Gastroesophageal sphincter (tissue), 4 donors: ENCODE measurements at regions not wholly inside any gene's neighbourhood (a gene's known extent, or its start where the extent isn't known, plus 50 kb on each side); places are given as distances from the start of the nearest gene placed in this dataset.

Experiments used
- ATAC-seq: fragments of 150-250 bp; one replicate; pipeline ENCODE4 v1.9.1; 2016; ENCODE audit warnings: mild to moderate bottlenecking, moderate library complexity
- H3K27ac ChIP-seq, 4 donors: fragments of 200-600 bp; sonication (generic) in 3 of 4; 1 replicate in 3 of 4; 2 replicates in 1 of 4; pipeline ENCODE4 v1.5.1; 2016 to 2019
- H3K27me3 ChIP-seq: fragments of 200-600 bp; sonication (generic); one replicate; pipeline ENCODE4 v1.5.1; 2019
- H3K36me3 ChIP-seq, 2 donors: fragments of 200-600 bp; sonication (generic); one replicate each; pipeline ENCODE4 v1.5.1; 2019; ENCODE audit warnings: control low read depth in 1 of 2
- H3K4me1 ChIP-seq, 3 donors: fragments of 200-600 bp; sonication (generic); 1 replicate in 2 of 3; 2 replicates in 1 of 3; pipeline ENCODE4 v1.5.1; 2016 to 2019; ENCODE audit warnings: control low read depth in 2 of 3
- H3K4me3 ChIP-seq, 2 donors: fragments of 200-600 bp; sonication (generic); one replicate each; pipeline ENCODE4 v1.5.1; 2019; ENCODE audit warnings: mild to moderate bottlenecking in 1 of 2, moderate library complexity in 1 of 2
- H3K9me3 ChIP-seq, 3 donors: fragments of 200-600 bp; sonication (generic); one replicate each; pipeline ENCODE4 v1.5.1; 2017 to 2019; ENCODE audit warnings: control low read depth in 2 of 3
- CTCF ChIP-seq, 4 experiments: fragments of 200-600 bp in 2 of 4; fragments of 450-650 bp in 2 of 4; sonication (generic) in 1 of 4; IDR thresholded peaks; one replicate each; pipeline ENCODE4 v1.5.1; 2017 to 2019; ENCODE audit warnings: antibody characterized with exemption in 4 of 4, mild to moderate bottlenecking in 2 of 4, moderate library complexity in 2 of 4
- EP300 ChIP-seq: sonication (generic); formaldehyde crosslinking; IDR thresholded peaks from one replicate; pipeline ENCODE4 v1.6.1; 2017; ENCODE audit warnings: antibody characterized with exemption, mild to moderate bottlenecking
- POLR2A ChIP-seq, 2 donors: fragments of 450-650 bp; IDR thresholded peaks; one replicate each; pipeline ENCODE4 v1.6.1; 2017; ENCODE audit warnings: antibody characterized with exemption in 2 of 2, mild to moderate bottlenecking in 2 of 2, moderate library complexity in 1 of 2
- POLR2AphosphoS5 ChIP-seq: sonication (generic); formaldehyde crosslinking; IDR thresholded peaks from one replicate; pipeline ENCODE4 v1.6.1; 2017; ENCODE audit warnings: antibody characterized with exemption
- WGBS, 2 donors: methylation state at CpG; one replicate each; pipeline ENCODE4 v1.1.5; 2018; ENCODE audit warnings: low coverage in 1 of 2; 5-methylcytosine and 5-hydroxymethylcytosine counted together

GRCh38 chr5:67686746-67687145 lies 490.1 kb upstream of the CD180 start:
- Histone ChIP-seq H3K36me3 (no peaks in the 10 kb centered on the region), H3K4me1 (peaks cover 0 to 4% (median 0%) of the 10 kb centered on the region in 3 donors), H3K4me3 (no peak overlapping the region), H3K27ac (no peak overlapping the region), H3K9me3 (no peaks in the 10 kb centered on the region), H3K27me3 (no peaks in the 10 kb centered on the region)
- ATAC-seq, result no peak
- WGBS, 2 donors, result 34 to 100% methylated on average over 1 of the region's 1 CpG
- no peak for TF ChIP-seq POLR2AphosphoS5
- TF ChIP-seq POLR2A (IDR thresholded peaks at IDR 0.05), result no peak
- no peak for TF ChIP-seq CTCF (IDR thresholded peaks at IDR 0.05)
- no peak for TF ChIP-seq EP300

- no peaks in the 10 kb centered on the region for H3K36me3 ChIP-seq
- no peak overlapping the region for H3K4me3 ChIP-seq
- 64 to 67% methylated on average over 2 of the region's 2 CpGs for WGBS, 2 donors
- no peak for ATAC-seq
- peak overlapping the region in 3 of 4 donors; percentile 77 to 98 (median 80) for H3K27ac ChIP-seq
- H3K27me3 ChIP-seq, result no peaks in the 10 kb centered on the region
- no peaks in the 10 kb centered on the region for H3K9me3 ChIP-seq
- peaks cover 3 to 37% (median 10%) of the 10 kb centered on the region in 3 donors for H3K4me1 ChIP-seq
- TF ChIP-seq EP300 (no peak), POLR2A (IDR thresholded peaks at IDR 0.05) (no peak), POLR2AphosphoS5 (no peak), CTCF (IDR thresholded peaks at IDR 0.05) (no peak)
These were observed 485.1 kb upstream of the CD180 start for GRCh38 chr5:67681703-67682102.

- H3K36me3 ChIP-seq, result no peaks in the 10 kb centered on the region
- H3K27me3 ChIP-seq, result no peaks in the 10 kb centered on the region
- peaks cover 3 to 44% (median 10%) of the 10 kb centered on the region in 3 donors for H3K4me1 ChIP-seq
- no peak for TF ChIP-seq POLR2AphosphoS5
- no peak for TF ChIP-seq POLR2A (IDR thresholded peaks at IDR 0.05)
- no peak for TF ChIP-seq CTCF (IDR thresholded peaks at IDR 0.05)
- TF ChIP-seq EP300, result no peak
- no peaks in the 10 kb centered on the region for H3K9me3 ChIP-seq
- H3K27ac ChIP-seq, result peak overlapping the region; percentile 77 to 98 (median 80)
- ATAC-seq, result peak; percentile 85
- H3K4me3 ChIP-seq, result no peak overlapping the region
These were observed 483.5 kb upstream of the CD180 start for GRCh38 chr5:67680099-67680498.

- TF ChIP-seq EP300 (no peak), CTCF (IDR thresholded peaks at IDR 0.05) (no peak), POLR2A (IDR thresholded peaks at IDR 0.05) (no peak), POLR2AphosphoS5 (no peak)
- ATAC-seq, result no peak
- no peaks in the 10 kb centered on the region for H3K9me3 ChIP-seq
- no peak overlapping the region for H3K4me3 ChIP-seq
- peaks cover 3 to 44% (median 10%) of the 10 kb centered on the region in 3 donors for H3K4me1 ChIP-seq
- H3K36me3 ChIP-seq, result no peaks in the 10 kb centered on the region
- peak overlapping the region; percentile 77 to 98 (median 80) for H3K27ac ChIP-seq
- H3K27me3 ChIP-seq, result no peaks in the 10 kb centered on the region
- WGBS, 2 donors, result 35 to 82% methylated on average over 2 to 7 of the region's 7 CpGs
These were observed 482.7 kb upstream of the CD180 start for GRCh38 chr5:67679184-67679841.

- H3K27me3 ChIP-seq, result no peaks in the 10 kb centered on the region
- WGBS, 2 donors, result 71 to 87% methylated on average over 3 of the region's 3 CpGs
- H3K4me3 ChIP-seq, result no peak overlapping the region
- no peaks in the 10 kb centered on the region for H3K36me3 ChIP-seq
- peaks cover 3 to 44% (median 10%) of the 10 kb centered on the region in 3 donors for H3K4me1 ChIP-seq
- TF ChIP-seq EP300 (no peak), POLR2A (IDR thresholded peaks at IDR 0.05) (no peak), POLR2AphosphoS5 (no peak), CTCF (IDR thresholded peaks at IDR 0.05) (no peak)
- H3K9me3 ChIP-seq, result no peaks in the 10 kb centered on the region
- ATAC-seq, result no peak
- peak overlapping the region in 3 of 4 donors; percentile 77 to 98 (median 80) for H3K27ac ChIP-seq
These were observed 482.0 kb upstream of the CD180 start for GRCh38 chr5:67678594-67678993.
